PC-3 (cell line): ENCODE measurements at regions not wholly inside any gene's neighbourhood (a gene's known extent, or its start where the extent isn't known, plus 50 kb on each side); places are given as distances from the start of the nearest gene placed in this dataset.
"Not testable (repeated sequence)": the region's sequence is repeated elsewhere in the genome, so short reads cannot be mapped to it uniquely, and the experiment has no call there.

Experiments
- EZH2 ChIP-seq: fragments of 300-600 bp; sonication (generic); IDR thresholded peaks from one replicate; pipeline ENCODE4 v1.6.1; 2017; ENCODE audit warnings: antibody characterized with exemption, mild to moderate bottlenecking, low read length; ENCODE audit not compliant: unreplicated experiment
- EZH2phosphoT487 ChIP-seq: fragments of 300-600 bp; sonication (generic); IDR thresholded peaks from 2 replicates; pipeline ENCODE4 v1.6.1; 2018; ENCODE audit warnings: mild to moderate bottlenecking, antibody characterized with exemption, low read length, borderline replicate concordance
- TF ChIP-seq, protein P1 (sequence below): fragments of 300-600 bp; sonication (generic); conservative IDR thresholded peaks from 2 replicates; pipeline ENCODE4 v1.5.1; 2017; ENCODE audit warnings: antibody characterized with exemption, low read depth, mild to moderate bottlenecking, low read length

DNA sequence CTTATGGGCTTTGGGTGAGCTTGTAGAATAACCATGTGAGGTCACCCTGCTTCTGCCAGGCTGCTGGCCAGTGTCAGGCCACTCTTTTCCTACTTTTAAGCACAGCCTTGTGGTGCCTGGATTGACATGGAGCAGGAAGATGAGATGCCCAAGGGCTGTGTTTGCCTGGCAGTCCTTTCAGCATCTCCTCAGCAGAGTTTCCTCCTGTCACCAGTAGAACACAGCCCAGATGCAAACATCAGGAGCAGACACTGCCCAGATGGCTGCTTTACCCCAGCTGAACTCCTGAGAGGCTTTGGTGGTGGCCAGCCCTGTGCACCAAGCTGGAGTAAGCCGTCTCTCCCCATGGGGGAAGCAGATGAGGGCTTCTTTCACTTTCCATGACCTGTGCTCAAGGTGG, 332.0 kb upstream of the FRG2C start:
- TF ChIP-seq, protein P1, sequence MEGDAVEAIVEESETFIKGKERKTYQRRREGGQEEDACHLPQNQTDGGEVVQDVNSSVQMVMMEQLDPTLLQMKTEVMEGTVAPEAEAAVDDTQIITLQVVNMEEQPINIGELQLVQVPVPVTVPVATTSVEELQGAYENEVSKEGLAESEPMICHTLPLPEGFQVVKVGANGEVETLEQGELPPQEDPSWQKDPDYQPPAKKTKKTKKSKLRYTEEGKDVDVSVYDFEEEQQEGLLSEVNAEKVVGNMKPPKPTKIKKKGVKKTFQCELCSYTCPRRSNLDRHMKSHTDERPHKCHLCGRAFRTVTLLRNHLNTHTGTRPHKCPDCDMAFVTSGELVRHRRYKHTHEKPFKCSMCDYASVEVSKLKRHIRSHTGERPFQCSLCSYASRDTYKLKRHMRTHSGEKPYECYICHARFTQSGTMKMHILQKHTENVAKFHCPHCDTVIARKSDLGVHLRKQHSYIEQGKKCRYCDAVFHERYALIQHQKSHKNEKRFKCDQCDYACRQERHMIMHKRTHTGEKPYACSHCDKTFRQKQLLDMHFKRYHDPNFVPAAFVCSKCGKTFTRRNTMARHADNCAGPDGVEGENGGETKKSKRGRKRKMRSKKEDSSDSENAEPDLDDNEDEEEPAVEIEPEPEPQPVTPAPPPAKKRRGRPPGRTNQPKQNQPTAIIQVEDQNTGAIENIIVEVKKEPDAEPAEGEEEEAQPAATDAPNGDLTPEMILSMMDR = not testable (repeated sequence)
- TF ChIP-seq EZH2phosphoT487, EZH2: not testable (repeated sequence)
